ENCODE measurements at regions not wholly inside any gene's neighbourhood (a gene's known extent, or its start where the extent isn't known, plus 50 kb on each side); places are given as distances from the start of the nearest gene placed in this dataset.

GRCh38 chr3:89690646-89691045 is 583.2 kb downstream of the EPHA3 start:
- TF ChIP-seq CTCF (IDR thresholded peaks at IDR 0.05; ENCODE audit: insufficient read depth, low read length): no peak
- TF ChIP-seq POLR2AphosphoS5 (IDR thresholded peaks at IDR 0.05; ENCODE audit: low read depth): no peak
- TF ChIP-seq REST (IDR thresholded peaks at IDR 0.05; ENCODE audit: insufficient replicate concordance, low read depth): no peak
